ENCODE measurements at regions not wholly inside any gene's neighbourhood (a gene's known extent, or its start where the extent isn't known, plus 50 kb on each side); places are given as distances from the start of the nearest gene placed in this dataset.

GRCh38 chr13:112124141-112124540 lies 57.2 kb downstream of the SOX1 start:
- no peak for TF ChIP-seq POLR2A (IDR thresholded peaks at IDR 0.05)
- TF ChIP-seq CTCF (IDR thresholded peaks at IDR 0.05), result no peak

All from thyroid gland (tissue), 4 donors.